ENCODE measurements at regions not wholly inside any gene's neighbourhood (a gene's known extent, or its start where the extent isn't known, plus 50 kb on each side); places are given as distances from the start of the nearest gene placed in this dataset.

GRCh38 chr11:112615238-112615637 is 346.0 kb upstream of the NCAM1 start:
- ChIA-PET RAD21 (ENCODE audit: low non-redundant PET in 1 of 2, low total read pairs in 2 of 2, uncharacterized antibody in 2 of 2, unreplicated experiment in 2 of 2) (no interaction called here), CTCF (interaction anchor here (4.7 kb wide), 1 partner anchor 27 kb away, joined by 14 read pairs; no protein-coding TSS in a partner anchor), POLR2A (no interaction called here)
- Histone ChIP-seq H3K79me2 (ENCODE audit: insufficient read depth, low read length) (no peaks in the 10 kb centered on the region), H3K4me2 (ENCODE audit: low read length) (no peak overlapping the region), H3K4me3 (replicated peaks in 1 of 2; ENCODE audit: low read depth in 1 of 2, low read length in 2 of 2) (no peak overlapping the region), H3K27ac (ENCODE audit: low read depth, low read length) (no peak overlapping the region), H3K36me3 (ENCODE audit: control insufficient read depth in 1 of 2, insufficient read depth in 2 of 2, low read length in 2 of 2) (no peaks in the 10 kb centered on the region), H2AFZ (ENCODE audit: low read depth, low read length, poor library complexity, severe bottlenecking) (no peak overlapping the region), H3K4me1 (ENCODE audit: control insufficient read depth in 1 of 2, insufficient read depth in 2 of 2, low read length in 2 of 2) (peaks cover 29 to 43% of the 10 kb centered on the region in 2 experiments), H3K9me3 (ENCODE audit: control insufficient read depth in 1 of 2, insufficient read depth in 1 of 2, low read depth in 1 of 2, low read length in 2 of 2) (no peaks in the 10 kb centered on the region), H3K9ac (ENCODE audit: low read length) (no peak overlapping the region), H4K20me1 (ENCODE audit: insufficient read depth) (no peaks in the 10 kb centered on the region), H3K27me3 (ENCODE audit: insufficient read depth, low read length) (no peaks in the 10 kb centered on the region), H3K9me2 (ENCODE audit: insufficient read depth) (no peaks in the 10 kb centered on the region)
- no peak for DNase-seq (ENCODE audit: low read depth, low spot score)
- TF ChIP-seq EZH2 (IDR thresholded peaks at IDR 0.05), result no peak
- no peak for TF ChIP-seq CEBPB (IDR thresholded peaks at IDR 0.05; ENCODE audit: low read depth)
- TF ChIP-seq ZNF274 (IDR thresholded peaks at IDR 0.05; ENCODE audit: low read depth, low read length), result no peak
- TF ChIP-seq EGR1 (IDR thresholded peaks at IDR 0.05; ENCODE audit: low read depth), result no peak
- TF ChIP-seq TCF7L2 (IDR thresholded peaks at IDR 0.05; ENCODE audit: borderline replicate concordance, extremely low read depth, insufficient read depth, insufficient read length), result no peak
- no peak for TF ChIP-seq SRF (IDR thresholded peaks at IDR 0.05; ENCODE audit: low read depth)
- BruUV-seq (replicated peaks), result no TSS peak
- intact Hi-C loops (cut with micrococcal nuclease), result no loop called here
- no peak for ATAC-seq

- Histone ChIP-seq H3K4me1 (ENCODE audit: control insufficient read depth in 1 of 2, insufficient read depth in 2 of 2, low read length in 2 of 2) (peaks cover 29 to 48% of the 10 kb centered on the region in 2 experiments), H3K9me2 (ENCODE audit: insufficient read depth) (no peaks in the 10 kb centered on the region), H3K9me3 (ENCODE audit: control insufficient read depth in 1 of 2, insufficient read depth in 1 of 2, low read depth in 1 of 2, low read length in 2 of 2) (no peaks in the 10 kb centered on the region), H3K9ac (ENCODE audit: low read length) (no peak overlapping the region), H3K27ac (ENCODE audit: low read depth, low read length) (no peak overlapping the region), H2AFZ (ENCODE audit: low read depth, low read length, poor library complexity, severe bottlenecking) (no peak overlapping the region), H4K20me1 (ENCODE audit: insufficient read depth) (no peaks in the 10 kb centered on the region), H3K4me2 (ENCODE audit: low read length) (no peak overlapping the region), H3K79me2 (ENCODE audit: insufficient read depth, low read length) (no peaks in the 10 kb centered on the region), H3K27me3 (ENCODE audit: insufficient read depth, low read length) (no peaks in the 10 kb centered on the region), H3K4me3 (replicated peaks in 1 of 2; ENCODE audit: low read depth in 1 of 2, low read length in 2 of 2) (no peak overlapping the region), H3K36me3 (ENCODE audit: control insufficient read depth in 1 of 2, insufficient read depth in 2 of 2, low read length in 2 of 2) (no peaks in the 10 kb centered on the region)
- intact Hi-C loops (cut with micrococcal nuclease), result no loop called here
- no TSS peak for BruUV-seq (replicated peaks)
- TF ChIP-seq SRF (IDR thresholded peaks at IDR 0.05; ENCODE audit: low read depth) (no peak), ZNF274 (IDR thresholded peaks at IDR 0.05; ENCODE audit: low read depth, low read length) (no peak), EZH2phosphoT487 (IDR thresholded peaks at IDR 0.05; ENCODE audit: borderline replicate concordance) (no peak), YY1 (IDR thresholded peaks at IDR 0.05; ENCODE audit: extremely low read depth, insufficient replicate concordance, low read depth, low read length) (no peak), SP1 (IDR thresholded peaks at IDR 0.05; ENCODE audit: low read depth) (no peak), SIN3A (IDR thresholded peaks at IDR 0.05; ENCODE audit: low read depth) (no peak), EZH2 (IDR thresholded peaks at IDR 0.05) (no peak), POLR2A (IDR thresholded peaks at IDR 0.05; ENCODE audit: borderline replicate concordance, extremely low read depth, insufficient read depth, insufficient read length) (no peak), REST (IDR thresholded peaks at IDR 0.05; ENCODE audit: low read depth) (no peak), ATF3 (IDR thresholded peaks at IDR 0.05) (no peak), EGR1 (IDR thresholded peaks at IDR 0.05; ENCODE audit: low read depth) (no peak), TCF7L2 (IDR thresholded peaks at IDR 0.05; ENCODE audit: borderline replicate concordance, extremely low read depth, insufficient read depth, insufficient read length) (no peak), CTCF (IDR thresholded peaks at IDR 0.05 in 2 of 3, conservative IDR thresholded peaks at IDR 0.05 in 1 of 3; ENCODE audit: borderline replicate concordance in 1 of 3, insufficient read depth in 1 of 3, low read depth in 2 of 3, low read length in 2 of 3) (no peak), ELF1 (IDR thresholded peaks at IDR 0.05; ENCODE audit: borderline replicate concordance, low read depth) (no peak)
- ATAC-seq (no peak), DNase-seq (ENCODE audit: low read depth, low spot score) (no peak)
- ChIA-PET CTCF (interaction anchor here (4.7 kb wide), 1 partner anchor 28 kb away, joined by 14 read pairs; no protein-coding TSS in a partner anchor), POLR2A (no interaction called here), RAD21 (ENCODE audit: low non-redundant PET in 1 of 2, low total read pairs in 2 of 2, uncharacterized antibody in 2 of 2, unreplicated experiment in 2 of 2) (no interaction called here)
Observed at GRCh38 chr11:112615891-112616290, 345.3 kb upstream of the NCAM1 start.

All from HCT116 (cell line).